Right lobe of liver (tissue), 4 donors: ENCODE measurements at regions not wholly inside any gene's neighbourhood (a gene's known extent, or its start where the extent isn't known, plus 50 kb on each side); places are given as distances from the start of the nearest gene placed in this dataset.

Experiments used
- CTCF ChIP-seq, 4 donors: fragments of 200-600 bp in 3 of 4; fragments of 450-650 bp in 1 of 4; IDR thresholded peaks; one replicate each; pipeline versions ENCODE4 v1.5.1 to v1.8.0; 2016 to 2022; ENCODE audit warnings: antibody characterized with exemption in 4 of 4, mild to moderate bottlenecking in 2 of 4
- POLR2A ChIP-seq: fragments of 450-650 bp; IDR thresholded peaks from one replicate; pipeline ENCODE4 v1.6.1; 2017; ENCODE audit warnings: antibody characterized with exemption, mild to moderate bottlenecking
- donor health status: DM: no; HTN: no; CAD: no.
- donor health status: DM: no; HTN: no; CAD: no.
- donor health status: DM: no; HTN: yes; CAD: no.

GRCh38 chr5:12022444-12022843, 118.2 kb upstream of the CTNND2 start:
- TF ChIP-seq CTCF (IDR thresholded peaks at IDR 0.05) (no peak), POLR2A (no peak)
